ENCODE measurements at regions not wholly inside any gene's neighbourhood (a gene's known extent, or its start where the extent isn't known, plus 50 kb on each side); places are given as distances from the start of the nearest gene placed in this dataset.

- H3K27ac Mint-ChIP-seq = no peak overlapping the region
These were observed 59.2 kb upstream of the OLFM4 start for GRCh38 chr13:52969373-52969772.

DNA sequence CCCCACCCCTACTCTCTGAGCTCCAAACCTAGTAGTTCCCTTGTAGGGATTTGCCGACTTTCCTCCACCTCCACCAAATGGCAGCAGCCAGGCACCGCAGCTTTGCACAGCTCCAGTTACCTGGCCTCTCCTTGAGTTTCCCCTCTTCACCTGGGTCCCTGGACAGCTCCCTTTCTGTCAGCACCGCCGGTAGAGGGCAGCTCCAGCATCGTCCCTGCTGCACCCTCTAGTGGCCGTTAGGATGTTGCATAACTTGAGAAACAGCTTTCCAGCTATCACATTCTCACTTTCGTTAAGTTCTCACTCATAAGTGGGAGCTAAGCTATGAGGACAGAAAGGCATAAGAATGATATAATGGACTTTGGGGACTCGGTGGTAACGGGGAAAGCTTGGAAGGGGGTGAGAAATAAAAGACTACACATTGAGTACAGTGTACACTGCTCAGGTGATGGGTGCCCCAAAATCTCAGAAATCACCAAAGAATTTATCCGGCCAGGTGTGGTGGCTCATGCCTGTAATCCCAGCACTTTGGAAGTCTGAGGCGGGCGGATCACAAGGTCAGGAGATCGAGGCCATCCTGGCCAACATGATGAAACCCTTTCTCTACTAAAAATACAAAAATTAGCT, 60.4 kb upstream of the OLFM4 start:
- H3K4me3 ChIP-seq = no peak overlapping the region
- no peaks in the 10 kb centered on the region for H3K36me3 ChIP-seq
- no peaks in the 10 kb centered on the region for H3F3A ChIP-seq (ENCODE audit: low read depth)
- peak; percentile 92 for DNase-seq (ENCODE audit: low spot score)
- Mint-ChIP-seq H3K36me3 (no peaks in the 10 kb centered on the region), H3K4me3 (no peak overlapping the region), H3K27ac (no peak overlapping the region), H3K4me1 (peaks cover 9% of the 10 kb centered on the region), H3K9me3 (no peaks in the 10 kb centered on the region), H3K27me3 (ENCODE audit: insufficient read depth, low read depth) (peaks cover 7% of the 10 kb centered on the region)
- H3K27me3 ChIP-seq = peaks cover 4% of the 10 kb centered on the region
- H3K79me2 ChIP-seq (ENCODE audit: low read depth) = no peaks in the 10 kb centered on the region
- TF ChIP-seq EZH2 (IDR thresholded peaks at IDR 0.05) (no peak), CTCF (IDR thresholded peaks at IDR 0.05) (peak; percentile 100), EZH2phosphoT487 (IDR thresholded peaks at IDR 0.05) (no peak)
- no peak overlapping the region for H3K4me2 ChIP-seq
- no peaks in the 10 kb centered on the region for H4K20me1 ChIP-seq (ENCODE audit: low read depth)
- no peak overlapping the region for H2AFZ ChIP-seq (replicated peaks)
- H3K9ac ChIP-seq = no peak overlapping the region
- H3K27ac ChIP-seq = no peak overlapping the region
- H3K4me1 ChIP-seq = no peaks in the 10 kb centered on the region
- H3K9me3 ChIP-seq (ENCODE audit: low read depth) = no peaks in the 10 kb centered on the region

More at GRCh38 chr13:52969373-52969772, 59.2 kb upstream of the OLFM4 start:
- Histone ChIP-seq H2AFZ (replicated peaks) (no peak overlapping the region), H3K4me3 (no peak overlapping the region), H3F3A (ENCODE audit: low read depth) (no peaks in the 10 kb centered on the region), H3K4me1 (no peaks in the 10 kb centered on the region), H3K27me3 (peaks cover 4% of the 10 kb centered on the region), H3K4me2 (no peak overlapping the region), H4K20me1 (ENCODE audit: low read depth) (no peaks in the 10 kb centered on the region), H3K9me3 (ENCODE audit: low read depth) (no peaks in the 10 kb centered on the region), H3K79me2 (ENCODE audit: low read depth) (no peaks in the 10 kb centered on the region), H3K27ac (no peak overlapping the region), H3K9ac (no peak overlapping the region), H3K36me3 (no peaks in the 10 kb centered on the region)
- no peaks in the 10 kb centered on the region for H3K9me3 Mint-ChIP-seq
- no peak overlapping the region for H3K4me3 Mint-ChIP-seq
- peaks cover 6% of the 10 kb centered on the region for H3K4me1 Mint-ChIP-seq
- H3K36me3 Mint-ChIP-seq = no peaks in the 10 kb centered on the region
- TF ChIP-seq EZH2 (IDR thresholded peaks at IDR 0.05) (no peak), EZH2phosphoT487 (IDR thresholded peaks at IDR 0.05) (no peak), CTCF (IDR thresholded peaks at IDR 0.05) (no peak)
- DNase-seq (ENCODE audit: low spot score) = no peak
- peaks cover 7% of the 10 kb centered on the region for H3K27me3 Mint-ChIP-seq (ENCODE audit: insufficient read depth, low read depth)

- Histone ChIP-seq H3K36me3 (no peaks in the 10 kb centered on the region), H3K4me1 (peaks cover 23% of the 10 kb centered on the region), H3K9ac (no peak overlapping the region), H3K4me2 (peak overlapping the region; percentile 70), H3K79me2 (ENCODE audit: low read depth) (no peaks in the 10 kb centered on the region), H2AFZ (replicated peaks) (no peak overlapping the region), H3K27ac (no peak overlapping the region), H3K27me3 (peaks cover 4% of the 10 kb centered on the region), H3F3A (ENCODE audit: low read depth) (peaks cover 14% of the 10 kb centered on the region), H4K20me1 (ENCODE audit: low read depth) (no peaks in the 10 kb centered on the region), H3K9me3 (ENCODE audit: low read depth) (no peaks in the 10 kb centered on the region), H3K4me3 (peak overlapping the region; percentile 17)
- Mint-ChIP-seq H3K27me3 (ENCODE audit: insufficient read depth, low read depth) (no peaks in the 10 kb centered on the region), H3K4me3 (no peak overlapping the region), H3K27ac (no peak overlapping the region), H3K4me1 (peaks cover 30% of the 10 kb centered on the region), H3K36me3 (no peaks in the 10 kb centered on the region), H3K9me3 (peaks cover 2% of the 10 kb centered on the region)
- DNase-seq (ENCODE audit: low spot score) = no peak
- TF ChIP-seq CTCF (IDR thresholded peaks at IDR 0.05) (no peak), EZH2 (IDR thresholded peaks at IDR 0.05) (no peak), EZH2phosphoT487 (IDR thresholded peaks at IDR 0.05) (no peak)
These were observed 66.6 kb upstream of the OLFM4 start for GRCh38 chr13:52961987-52962386.

All from neural progenitor cell (in vitro differentiated cells).